ENCODE measurements at regions not wholly inside any gene's neighbourhood (a gene's known extent, or its start where the extent isn't known, plus 50 kb on each side); places are given as distances from the start of the nearest gene placed in this dataset.
"Not testable (repeated sequence)": the region's sequence is repeated elsewhere in the genome, so short reads cannot be mapped to it uniquely, and the experiment has no call there.

DNA sequence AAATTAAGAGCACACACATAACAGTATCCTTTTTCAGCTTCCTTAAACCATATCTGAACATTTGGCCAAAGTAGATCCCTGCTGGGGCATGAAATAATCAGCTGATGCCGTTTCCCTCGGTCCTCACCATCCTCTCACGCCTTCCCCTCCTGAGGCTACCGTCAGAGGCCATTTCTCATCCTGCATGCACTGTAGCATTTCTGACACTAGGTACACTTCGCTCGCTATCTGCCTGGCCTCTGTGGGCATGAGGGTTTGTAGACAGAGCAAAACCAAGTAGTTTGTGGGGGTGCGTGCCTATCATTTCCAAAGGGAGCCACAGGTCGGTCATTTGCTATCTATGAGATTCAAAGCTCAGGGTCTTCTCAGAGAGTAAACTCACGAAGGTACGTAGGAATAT, 131.9 kb downstream of the BOD1 start:
- no peak overlapping the region for H3K27ac ChIP-seq (ENCODE audit: low read depth, low read length, poor library complexity, severe bottlenecking)
- H3K79me2 ChIP-seq (ENCODE audit: insufficient read depth, low read length): no peaks in the 10 kb centered on the region
- no peak for TF ChIP-seq EZH2 (IDR thresholded peaks at IDR 0.05; ENCODE audit: borderline replicate concordance, low read length)
- TF ChIP-seq, protein P1, sequence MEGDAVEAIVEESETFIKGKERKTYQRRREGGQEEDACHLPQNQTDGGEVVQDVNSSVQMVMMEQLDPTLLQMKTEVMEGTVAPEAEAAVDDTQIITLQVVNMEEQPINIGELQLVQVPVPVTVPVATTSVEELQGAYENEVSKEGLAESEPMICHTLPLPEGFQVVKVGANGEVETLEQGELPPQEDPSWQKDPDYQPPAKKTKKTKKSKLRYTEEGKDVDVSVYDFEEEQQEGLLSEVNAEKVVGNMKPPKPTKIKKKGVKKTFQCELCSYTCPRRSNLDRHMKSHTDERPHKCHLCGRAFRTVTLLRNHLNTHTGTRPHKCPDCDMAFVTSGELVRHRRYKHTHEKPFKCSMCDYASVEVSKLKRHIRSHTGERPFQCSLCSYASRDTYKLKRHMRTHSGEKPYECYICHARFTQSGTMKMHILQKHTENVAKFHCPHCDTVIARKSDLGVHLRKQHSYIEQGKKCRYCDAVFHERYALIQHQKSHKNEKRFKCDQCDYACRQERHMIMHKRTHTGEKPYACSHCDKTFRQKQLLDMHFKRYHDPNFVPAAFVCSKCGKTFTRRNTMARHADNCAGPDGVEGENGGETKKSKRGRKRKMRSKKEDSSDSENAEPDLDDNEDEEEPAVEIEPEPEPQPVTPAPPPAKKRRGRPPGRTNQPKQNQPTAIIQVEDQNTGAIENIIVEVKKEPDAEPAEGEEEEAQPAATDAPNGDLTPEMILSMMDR (IDR thresholded peaks at IDR 0.05; ENCODE audit: low read length): no peak
- no peak overlapping the region for H3K4me2 ChIP-seq (ENCODE audit: low read length)
- no peaks in the 10 kb centered on the region for H3K9me3 ChIP-seq (ENCODE audit: low read length)
- no peaks in the 10 kb centered on the region for H4K20me1 ChIP-seq (ENCODE audit: insufficient read depth, low read length)
- H3F3A ChIP-seq (ENCODE audit: insufficient read depth, low read length): no peaks in the 10 kb centered on the region
- H2AFZ ChIP-seq (ENCODE audit: low read length): no peak overlapping the region
- H3K27me3 ChIP-seq (ENCODE audit: insufficient read depth, low read length): 0 out of 2 replicates have a peak, but pooled peaks cover 2% of the 10 kb centered on the region
- H3K9ac ChIP-seq (ENCODE audit: low read length): no peak overlapping the region
- H3K36me3 ChIP-seq (ENCODE audit: insufficient read depth, low read length): no peaks in the 10 kb centered on the region
- H3K4me3 ChIP-seq (ENCODE audit: low read depth, low read length, poor library complexity, severe bottlenecking): no peak overlapping the region
- H3K4me1 ChIP-seq (ENCODE audit: insufficient read depth, low read length, severe bottlenecking): no peaks in the 10 kb centered on the region
- H3K9me2 ChIP-seq (ENCODE audit: low read depth, low read length): no peaks in the 10 kb centered on the region

DNA sequence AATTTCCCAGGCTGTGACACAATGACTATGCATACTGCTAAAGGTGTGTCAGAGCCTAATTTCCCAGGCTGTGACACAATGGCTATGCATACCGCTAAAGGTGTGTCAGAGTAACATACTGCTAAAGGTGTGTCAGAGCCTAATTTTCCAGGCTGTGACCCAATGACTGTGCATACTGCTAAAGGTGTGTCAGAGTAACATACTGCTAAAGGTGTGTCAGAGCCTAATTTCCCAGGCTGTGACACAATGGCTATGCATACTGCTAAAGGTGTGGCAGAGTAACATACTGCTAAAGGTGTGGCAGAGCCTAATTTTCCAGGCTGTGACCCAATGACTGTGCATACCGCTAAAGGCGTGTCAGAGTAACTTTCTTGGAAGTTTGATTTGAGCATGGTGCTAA, 132.9 kb downstream of the BOD1 start:
- H3K4me2 ChIP-seq (ENCODE audit: low read length); H3K9me3 ChIP-seq (ENCODE audit: low read length); H3K4me1 ChIP-seq (ENCODE audit: insufficient read depth, low read length, severe bottlenecking); H3F3A ChIP-seq (ENCODE audit: insufficient read depth, low read length); H3K27me3 ChIP-seq (ENCODE audit: insufficient read depth, low read length); H4K20me1 ChIP-seq (ENCODE audit: insufficient read depth, low read length); H3K9ac ChIP-seq (ENCODE audit: low read length); H2AFZ ChIP-seq (ENCODE audit: low read length); H3K27ac ChIP-seq (ENCODE audit: low read depth, low read length, poor library complexity, severe bottlenecking); H3K9me2 ChIP-seq (ENCODE audit: low read depth, low read length); H3K4me3 ChIP-seq (ENCODE audit: low read depth, low read length, poor library complexity, severe bottlenecking); H3K79me2 ChIP-seq (ENCODE audit: insufficient read depth, low read length); H3K36me3 ChIP-seq (ENCODE audit: insufficient read depth, low read length): not testable (repeated sequence)

DNA sequence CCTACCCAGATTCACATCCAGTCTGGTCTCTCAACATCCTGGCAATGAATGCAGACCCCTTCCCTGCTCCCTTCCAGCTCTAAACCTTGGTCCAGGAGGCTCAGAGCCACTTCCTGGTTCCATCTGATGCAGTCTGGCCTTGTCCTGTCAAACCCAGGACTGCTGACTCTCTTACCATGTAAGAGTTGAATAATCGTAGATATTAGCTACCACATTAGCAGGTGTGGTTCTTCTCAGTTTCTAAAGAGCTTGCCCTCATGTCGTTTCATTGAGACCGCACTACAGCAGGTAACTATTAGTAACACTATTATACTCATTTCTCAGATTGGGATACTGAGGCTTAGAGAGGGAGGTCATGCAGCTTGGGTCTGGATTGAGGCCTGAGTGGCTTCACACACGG, 133.3 kb downstream of the BOD1 start:
- Histone ChIP-seq H3K27ac (ENCODE audit: low read depth, low read length, poor library complexity, severe bottlenecking) (no peak overlapping the region), H3K27me3 (ENCODE audit: insufficient read depth, low read length) (0 out of 2 replicates have a peak, but pooled peaks cover 2% of the 10 kb centered on the region), H3K4me2 (ENCODE audit: low read length) (no peak overlapping the region)

DNA sequence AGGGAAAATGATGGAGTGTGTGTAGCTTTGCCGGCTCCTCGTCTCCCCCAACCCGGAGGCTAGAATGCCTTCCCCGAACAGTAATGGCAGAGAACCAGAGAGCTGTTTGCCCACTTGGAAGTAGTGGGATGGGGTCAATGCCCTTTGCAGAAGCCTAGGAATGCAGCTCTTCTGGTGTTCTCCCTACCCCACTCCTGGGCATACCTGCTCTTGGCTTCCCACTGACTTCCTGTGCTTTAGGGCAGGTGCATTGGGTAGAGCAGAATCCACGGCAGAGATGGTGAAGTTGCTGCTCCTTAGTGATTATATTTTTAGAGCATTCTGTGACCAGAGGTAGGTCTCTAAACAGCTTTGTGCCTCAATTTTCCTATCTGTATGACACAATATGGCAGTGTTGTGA, 134.6 kb downstream of the BOD1 start:
- Histone ChIP-seq H3K9me2 (ENCODE audit: low read depth, low read length) (no peaks in the 10 kb centered on the region), H3F3A (ENCODE audit: insufficient read depth, low read length) (no peaks in the 10 kb centered on the region), H3K4me3 (ENCODE audit: low read depth, low read length, poor library complexity, severe bottlenecking) (no peak overlapping the region), H3K27me3 (ENCODE audit: insufficient read depth, low read length) (0 out of 2 replicates have a peak, but pooled peaks cover 2% of the 10 kb centered on the region), H3K79me2 (ENCODE audit: insufficient read depth, low read length) (no peaks in the 10 kb centered on the region), H3K4me2 (ENCODE audit: low read length) (no peak overlapping the region), H3K9ac (ENCODE audit: low read length) (no peak overlapping the region), H2AFZ (ENCODE audit: low read length) (no peak overlapping the region), H3K27ac (ENCODE audit: low read depth, low read length, poor library complexity, severe bottlenecking) (no peak overlapping the region), H4K20me1 (ENCODE audit: insufficient read depth, low read length) (no peaks in the 10 kb centered on the region), H3K36me3 (ENCODE audit: insufficient read depth, low read length) (no peaks in the 10 kb centered on the region), H3K9me3 (ENCODE audit: low read length) (no peaks in the 10 kb centered on the region), H3K4me1 (ENCODE audit: insufficient read depth, low read length, severe bottlenecking) (no peaks in the 10 kb centered on the region)
- TF ChIP-seq, protein P1 (IDR thresholded peaks at IDR 0.05; ENCODE audit: low read length): no peak
- no peak for TF ChIP-seq EZH2 (IDR thresholded peaks at IDR 0.05; ENCODE audit: borderline replicate concordance, low read length)

More for the DNA sequence above, 133.3 kb downstream of the BOD1 start:
- TF ChIP-seq EZH2 (IDR thresholded peaks at IDR 0.05; ENCODE audit: borderline replicate concordance, low read length): no peak
- TF ChIP-seq, protein P1 (IDR thresholded peaks at IDR 0.05; ENCODE audit: low read length): no peak
- H3K79me2 ChIP-seq (ENCODE audit: insufficient read depth, low read length): no peaks in the 10 kb centered on the region
- no peak overlapping the region for H3K9ac ChIP-seq (ENCODE audit: low read length)
- no peaks in the 10 kb centered on the region for H3K36me3 ChIP-seq (ENCODE audit: insufficient read depth, low read length)
- no peaks in the 10 kb centered on the region for H4K20me1 ChIP-seq (ENCODE audit: insufficient read depth, low read length)
- no peaks in the 10 kb centered on the region for H3K9me2 ChIP-seq (ENCODE audit: low read depth, low read length)
- no peak overlapping the region for H3K4me3 ChIP-seq (ENCODE audit: low read depth, low read length, poor library complexity, severe bottlenecking)
- H3K9me3 ChIP-seq (ENCODE audit: low read length): no peaks in the 10 kb centered on the region
- no peaks in the 10 kb centered on the region for H3K4me1 ChIP-seq (ENCODE audit: insufficient read depth, low read length, severe bottlenecking)
- H3F3A ChIP-seq (ENCODE audit: insufficient read depth, low read length): no peaks in the 10 kb centered on the region
- H2AFZ ChIP-seq (ENCODE audit: low read length): no peak overlapping the region

All from OCI-LY1 (cell line).